Skeletal muscle satellite cell (primary cell): ENCODE measurements at regions not wholly inside any gene's neighbourhood (a gene's known extent, or its start where the extent isn't known, plus 50 kb on each side); places are given as distances from the start of the nearest gene placed in this dataset.
"Not testable (repeated sequence)": the region's sequence is repeated elsewhere in the genome, so short reads cannot be mapped to it uniquely, and the experiment has no call there.

Experiments
- H3K27me3 ChIP-seq: 2 replicates; pipeline ENCODE4 v1.7.0; 2013; ENCODE audit warnings: low read length; ENCODE audit not compliant: control insufficient read depth, insufficient read depth
- H3K36me3 ChIP-seq: 2 replicates; pipeline ENCODE4 v1.7.0; 2013; ENCODE audit warnings: mild to moderate bottlenecking, control low read depth, low read length; ENCODE audit not compliant: insufficient read depth
- H3K4me1 ChIP-seq: 2 replicates; pipeline ENCODE4 v1.7.0; 2013; ENCODE audit warnings: low read length; ENCODE audit not compliant: control insufficient read depth, insufficient read depth
- H3K4me2 ChIP-seq: 2 replicates; pipeline ENCODE4 v1.7.0; 2013; ENCODE audit warnings: mild to moderate bottlenecking, low read length
- H3K4me3 ChIP-seq: 2 replicates; pipeline ENCODE4 v1.7.0; 2013; ENCODE audit warnings: low read length
- H3K9ac ChIP-seq: 2 replicates; pipeline ENCODE4 v1.7.0; 2013; ENCODE audit warnings: mild to moderate bottlenecking, low read depth, low read length, moderate library complexity
- H3K9me3 ChIP-seq: replicated peaks from 2 replicates; pipeline ENCODE4 v1.7.0; 2013; ENCODE audit warnings: mild to moderate bottlenecking, control low read depth, low read length

DNA sequence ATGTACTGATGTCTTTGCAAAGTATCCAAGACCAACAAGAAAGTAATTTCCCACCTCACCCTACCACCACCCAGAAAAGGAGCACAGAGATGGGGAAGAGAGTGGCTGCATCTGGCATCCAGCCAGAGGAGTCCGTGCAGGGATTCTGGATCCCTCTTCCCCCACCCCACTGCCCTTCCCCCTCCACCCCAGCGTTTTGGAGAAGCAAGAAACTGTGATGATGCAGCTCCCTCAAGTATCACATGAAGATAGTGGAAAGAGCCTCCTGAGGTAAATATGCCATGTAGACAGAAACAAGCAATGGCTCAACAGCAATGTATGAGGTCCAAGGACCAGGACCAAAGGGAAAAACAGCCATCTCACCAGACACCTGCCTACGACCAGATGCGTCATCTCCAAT is 153.8 kb downstream of the DEPDC1B start:
- H3K4me2 ChIP-seq = no peak overlapping the region
- H3K9me3 ChIP-seq = no peaks in the 10 kb centered on the region
- H3K9ac ChIP-seq = no peak overlapping the region
- H3K27me3 ChIP-seq = no peaks in the 10 kb centered on the region
- H3K36me3 ChIP-seq = no peaks in the 10 kb centered on the region
- H3K4me1 ChIP-seq = peaks cover 10% of the 10 kb centered on the region
- H3K4me3 ChIP-seq = no peak overlapping the region

GRCh38 chr5:60545551-60545950 is 154.4 kb downstream of the DEPDC1B start:
- Histone ChIP-seq H3K36me3 (no peaks in the 10 kb centered on the region), H3K9ac (no peak overlapping the region), H3K4me3 (no peak overlapping the region), H3K4me2 (no peak overlapping the region), H3K9me3 (no peaks in the 10 kb centered on the region), H3K27me3 (no peaks in the 10 kb centered on the region), H3K4me1 (peaks cover 15% of the 10 kb centered on the region)

GRCh38 chr5:60544142-60544541 is 155.8 kb downstream of the DEPDC1B start:
- Histone ChIP-seq H3K4me3 (no peak overlapping the region), H3K9me3 (no peaks in the 10 kb centered on the region)

GRCh38 chr5:60541980-60542379 is 158.0 kb downstream of the DEPDC1B start:
- Histone ChIP-seq H3K27me3 (no peaks in the 10 kb centered on the region), H3K9ac (no peak overlapping the region), H3K9me3 (no peaks in the 10 kb centered on the region), H3K4me1 (peaks cover 15% of the 10 kb centered on the region), H3K4me2 (no peak overlapping the region), H3K4me3 (no peak overlapping the region), H3K36me3 (no peaks in the 10 kb centered on the region)

More at GRCh38 chr5:60544142-60544541, 155.8 kb downstream of the DEPDC1B start:
- Histone ChIP-seq H3K9ac (no peak overlapping the region), H3K36me3 (no peaks in the 10 kb centered on the region), H3K4me2 (no peak overlapping the region), H3K27me3 (no peaks in the 10 kb centered on the region), H3K4me1 (peaks cover 15% of the 10 kb centered on the region)

DNA sequence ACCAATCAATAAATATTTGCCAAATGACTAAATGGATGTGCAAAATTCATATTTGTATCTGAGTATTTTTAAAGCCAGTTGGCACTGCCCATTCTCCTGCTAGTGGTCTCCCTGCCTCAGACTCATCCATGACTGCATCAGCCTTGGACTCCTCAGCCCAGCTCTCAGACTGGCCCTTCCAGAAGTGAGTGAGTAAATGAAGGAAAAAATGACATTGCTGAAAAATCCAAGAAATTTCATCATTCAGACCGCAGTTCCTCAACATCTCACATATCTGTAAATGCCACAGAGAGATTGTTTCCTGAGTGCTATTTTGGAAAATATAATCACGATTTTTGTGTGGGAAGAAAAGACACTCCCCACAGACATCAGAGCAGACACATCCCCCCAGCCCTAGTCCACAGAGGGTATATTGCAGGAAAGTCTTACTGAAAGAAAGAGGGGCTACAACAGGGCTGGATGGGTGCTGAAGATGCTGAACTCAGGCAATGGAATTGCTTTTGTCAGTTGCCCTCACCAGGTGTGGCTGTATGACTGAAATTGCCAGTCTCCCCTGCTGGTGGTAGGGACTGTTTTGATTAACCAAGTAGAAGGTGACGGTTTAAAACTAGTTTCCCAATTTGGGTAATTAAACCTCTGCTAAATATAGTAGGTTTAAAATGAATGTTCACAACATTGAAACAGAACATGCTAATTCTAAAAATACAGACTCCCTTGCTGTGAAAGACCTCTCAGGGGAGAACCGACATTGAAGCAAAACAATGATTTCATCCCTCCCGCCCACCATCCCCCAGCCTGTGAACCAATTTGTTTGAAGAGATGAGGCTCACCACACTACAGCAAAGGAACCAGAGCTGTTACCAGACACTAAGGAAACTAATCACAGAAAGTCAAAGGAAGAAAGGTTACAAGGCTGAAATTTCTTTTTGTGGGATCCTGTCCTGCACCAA is 158.8 kb downstream of the DEPDC1B start:
- Histone ChIP-seq H3K9me3 (no peaks in the 10 kb centered on the region), H3K36me3 (no peaks in the 10 kb centered on the region), H3K4me2 (no peak overlapping the region), H3K4me3 (no peak overlapping the region), H3K4me1 (peaks cover 15% of the 10 kb centered on the region), H3K9ac (no peak overlapping the region), H3K27me3 (no peaks in the 10 kb centered on the region)

- Histone ChIP-seq H3K4me3 (no peak overlapping the region), H3K9me3 (no peaks in the 10 kb centered on the region), H3K4me1 (peaks cover 15% of the 10 kb centered on the region), H3K9ac (no peak overlapping the region), H3K4me2 (no peak overlapping the region), H3K36me3 (no peaks in the 10 kb centered on the region), H3K27me3 (no peaks in the 10 kb centered on the region)
These were observed 160.8 kb downstream of the DEPDC1B start for GRCh38 chr5:60538955-60539866.

DNA sequence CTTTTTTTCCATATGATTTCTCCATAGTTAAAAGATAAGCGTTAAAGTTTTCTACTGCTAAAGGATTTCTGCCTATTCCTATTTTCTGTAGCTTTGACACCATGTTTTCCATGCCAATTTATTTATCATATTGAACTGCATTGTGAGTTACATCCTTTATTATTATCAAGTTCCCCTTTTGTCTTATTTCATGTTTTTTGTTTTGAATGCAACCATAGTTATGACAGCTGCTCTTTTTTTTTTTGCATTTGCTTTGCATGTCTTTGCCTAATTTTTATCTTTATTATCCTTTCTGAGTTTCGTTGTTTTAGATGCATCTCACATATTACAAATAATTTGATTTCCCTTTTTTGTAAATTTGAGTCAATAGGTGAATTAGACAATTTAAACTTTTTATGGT is 161.5 kb downstream of the DEPDC1B start:
- Histone ChIP-seq H3K9me3 (no peaks in the 10 kb centered on the region), H3K4me3 (no peak overlapping the region), H3K27me3 (no peaks in the 10 kb centered on the region), H3K4me2 (no peak overlapping the region), H3K36me3 (no peaks in the 10 kb centered on the region), H3K9ac (no peak overlapping the region), H3K4me1 (peaks cover 15% of the 10 kb centered on the region)

DNA sequence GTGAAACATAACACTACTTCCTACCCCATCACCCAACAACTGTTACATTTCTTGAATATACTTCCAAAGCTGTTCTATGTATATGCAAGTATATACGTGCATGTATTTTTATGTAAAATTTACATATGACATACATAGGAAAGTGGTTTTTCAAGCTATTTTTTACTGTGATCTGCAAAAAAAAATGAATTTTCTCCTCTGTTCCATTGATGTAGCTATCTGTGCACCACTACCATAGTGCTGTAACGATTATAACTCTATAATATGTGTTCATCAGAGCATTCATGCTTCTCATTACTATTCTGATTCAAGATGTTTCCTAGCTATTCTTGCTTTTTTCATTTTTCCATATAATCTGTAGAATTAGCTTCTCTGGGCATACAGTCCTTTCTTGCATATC is 164.0 kb downstream of the DEPDC1B start:
- Histone ChIP-seq H3K4me2 (no peak overlapping the region), H3K27me3 (no peaks in the 10 kb centered on the region), H3K9me3 (no peaks in the 10 kb centered on the region), H3K4me3 (no peak overlapping the region), H3K4me1 (peaks cover 3% of the 10 kb centered on the region), H3K9ac (no peak overlapping the region), H3K36me3 (no peaks in the 10 kb centered on the region)

- no peak overlapping the region for H3K4me2 ChIP-seq
- no peak overlapping the region for H3K9ac ChIP-seq
These were observed 164.8 kb downstream of the DEPDC1B start for GRCh38 chr5:60535198-60535597.

DNA sequence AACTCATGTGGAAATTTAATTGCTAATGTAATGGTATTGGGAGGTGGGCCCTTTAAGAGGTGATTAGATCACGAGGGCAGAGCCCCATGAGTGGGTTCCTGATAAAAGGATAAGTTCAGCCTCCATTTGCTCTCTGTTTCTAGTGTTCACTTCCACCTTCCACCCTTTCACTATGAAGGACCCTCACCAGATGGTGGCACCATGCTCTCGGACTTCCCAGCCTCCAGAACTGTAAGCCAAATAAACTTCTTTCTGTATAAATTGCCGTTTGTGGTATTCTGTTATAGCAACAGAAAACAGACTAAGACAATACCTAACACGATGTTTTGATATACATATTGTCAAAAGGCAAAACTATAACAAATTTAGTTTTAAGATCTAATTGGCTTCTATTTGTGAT is 166.2 kb downstream of the DEPDC1B start:
- no peaks in the 10 kb centered on the region for H3K9me3 ChIP-seq
- H3K4me1 ChIP-seq = no peaks in the 10 kb centered on the region
- H3K4me3 ChIP-seq = no peak overlapping the region
- H3K36me3 ChIP-seq = no peaks in the 10 kb centered on the region
- no peak overlapping the region for H3K9ac ChIP-seq
- no peaks in the 10 kb centered on the region for H3K27me3 ChIP-seq
- no peak overlapping the region for H3K4me2 ChIP-seq

More at GRCh38 chr5:60535198-60535597, 164.8 kb downstream of the DEPDC1B start:
- Histone ChIP-seq H3K9me3 (no peaks in the 10 kb centered on the region), H3K4me1 (no peaks in the 10 kb centered on the region), H3K4me3 (no peak overlapping the region), H3K36me3 (no peaks in the 10 kb centered on the region), H3K27me3 (no peaks in the 10 kb centered on the region)

DNA sequence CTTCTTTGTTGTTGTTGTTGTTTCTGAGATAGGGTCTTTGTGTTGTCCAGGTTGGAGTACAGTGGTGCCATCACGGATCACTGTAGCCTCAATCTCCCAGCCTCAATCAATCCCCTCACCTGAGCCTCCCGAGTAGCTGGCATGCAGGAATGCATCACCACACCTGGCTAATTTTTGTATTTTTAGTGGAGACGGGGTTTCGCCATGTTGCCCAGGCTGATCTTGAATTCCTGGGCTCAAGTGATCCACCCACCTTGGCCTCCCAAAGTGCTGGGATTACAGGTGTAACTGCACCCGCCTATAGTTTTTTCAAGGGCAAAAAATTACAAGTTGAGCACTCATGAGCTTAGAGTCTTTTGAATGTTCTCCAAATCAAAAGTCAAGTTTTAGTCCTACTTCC is 167.2 kb downstream of the DEPDC1B start:
- not testable (repeated sequence) for H3K9ac ChIP-seq, H3K4me2 ChIP-seq, H3K9me3 ChIP-seq, H3K4me1 ChIP-seq, H3K27me3 ChIP-seq, H3K4me3 ChIP-seq, H3K36me3 ChIP-seq
